Lower lobe of right lung (tissue), 2 donors: ENCODE measurements at regions not wholly inside any gene's neighbourhood (a gene's known extent, or its start where the extent isn't known, plus 50 kb on each side); places are given as distances from the start of the nearest gene placed in this dataset.

Source experiments
- ATAC-seq, 2 donors: fragments of 200-7000 bp; cut with Tn5 transposase; one replicate each; pipeline ENCODE4 v1.9.1; 2020 to 2022; ENCODE audit warnings: mild to moderate bottlenecking in 2 of 2, moderate library complexity in 2 of 2
- DNase-seq: peaks from one replicate; pipeline ENCODE4 v3.0.0-alpha.2; 2020
- H3K27ac ChIP-seq: fragments of 200-600 bp; one replicate; pipeline ENCODE4 v1.8.0; 2022
- H3K27me3 ChIP-seq: fragments of 200-600 bp; one replicate; pipeline ENCODE4 v1.8.0; 2022; ENCODE audit warnings: low read depth
- H3K36me3 ChIP-seq: fragments of 200-600 bp; one replicate; pipeline ENCODE4 v1.8.0; 2022; ENCODE audit warnings: mild to moderate bottlenecking
- H3K4me1 ChIP-seq: fragments of 200-600 bp; one replicate; pipeline ENCODE4 v1.8.0; 2022
- H3K4me3 ChIP-seq: fragments of 200-600 bp; one replicate; pipeline ENCODE4 v1.8.0; 2022; ENCODE audit warnings: mild to moderate bottlenecking
- H3K9me3 ChIP-seq: fragments of 200-600 bp; one replicate; pipeline ENCODE4 v1.8.0; 2022
- CTCF ChIP-seq: fragments of 200-600 bp; IDR thresholded peaks from one replicate; pipeline ENCODE4 v1.8.0; 2022; ENCODE audit warnings: antibody characterized with exemption, mild to moderate bottlenecking
- intact Hi-C: fragments of 100-400 bp; cut with DNase I; formaldehyde crosslinking; loops from one replicate; pipeline ENCODE4 v1.11.0; 2022
- donor health status: DM: no; HTN: yes; CAD: no; lungs with severe emphysema.

GRCh38 chr21:38121888-38122720 lies 134.7 kb upstream of the KCNJ15 start:
- no peak overlapping the region for H3K4me3 ChIP-seq
- H3K27me3 ChIP-seq = no peaks in the 10 kb centered on the region
- intact Hi-C loops = no loop called here
- H3K9me3 ChIP-seq = no peaks in the 10 kb centered on the region
- H3K4me1 ChIP-seq = no peaks in the 10 kb centered on the region
- no peak for TF ChIP-seq CTCF
- no peaks in the 10 kb centered on the region for H3K36me3 ChIP-seq
- ATAC-seq = no peak
- DNase-seq = no peak
- H3K27ac ChIP-seq = no peak overlapping the region

GRCh38 chr21:38123626-38124025 lies 133.2 kb upstream of the KCNJ15 start:
- ATAC-seq = no peak
- no peak for DNase-seq
- no peaks in the 10 kb centered on the region for H3K27me3 ChIP-seq
- H3K36me3 ChIP-seq = no peaks in the 10 kb centered on the region
- no peak for TF ChIP-seq CTCF
- no peaks in the 10 kb centered on the region for H3K4me1 ChIP-seq
- intact Hi-C loops = no loop called here
- H3K4me3 ChIP-seq = no peak overlapping the region
- no peaks in the 10 kb centered on the region for H3K9me3 ChIP-seq
- no peak overlapping the region for H3K27ac ChIP-seq

GRCh38 chr21:38126666-38127303 lies 130.0 kb upstream of the KCNJ15 start:
- Histone ChIP-seq H3K27me3 (peaks cover 8% of the 10 kb centered on the region), H3K36me3 (no peaks in the 10 kb centered on the region), H3K9me3 (no peaks in the 10 kb centered on the region), H3K4me1 (no peaks in the 10 kb centered on the region), H3K4me3 (no peak overlapping the region), H3K27ac (no peak overlapping the region)
- ATAC-seq (peak; percentile 84 to 91), DNase-seq (peak; percentile 65)
- peak; percentile 69 for TF ChIP-seq CTCF
- intact Hi-C loops = no loop called here

GRCh38 chr21:38129711-38130110 lies 127.1 kb upstream of the KCNJ15 start:
- Histone ChIP-seq H3K4me3 (no peak overlapping the region), H3K36me3 (no peaks in the 10 kb centered on the region), H3K9me3 (no peaks in the 10 kb centered on the region), H3K27me3 (peaks cover 11% of the 10 kb centered on the region), H3K27ac (no peak overlapping the region), H3K4me1 (no peaks in the 10 kb centered on the region)
- DNase-seq (no peak), ATAC-seq (no peak)
- intact Hi-C loops = no loop called here
- no peak for TF ChIP-seq CTCF

GRCh38 chr21:38133240-38133639 lies 123.6 kb upstream of the KCNJ15 start:
- no peak overlapping the region for H3K4me3 ChIP-seq
- H3K27me3 ChIP-seq = peaks cover 11% of the 10 kb centered on the region
- H3K4me1 ChIP-seq = no peaks in the 10 kb centered on the region
- H3K27ac ChIP-seq = no peak overlapping the region
- TF ChIP-seq CTCF = no peak
- H3K9me3 ChIP-seq = no peaks in the 10 kb centered on the region
- intact Hi-C loops = no loop called here
- ATAC-seq = no peak
- H3K36me3 ChIP-seq = no peaks in the 10 kb centered on the region
- DNase-seq = no peak
